ENCODE measurements at regions not wholly inside any gene's neighbourhood (a gene's known extent, or its start where the extent isn't known, plus 50 kb on each side); places are given as distances from the start of the nearest gene placed in this dataset.
"Not testable (repeated sequence)": the region's sequence is repeated elsewhere in the genome, so short reads cannot be mapped to it uniquely, and the experiment has no call there.

- FAIRE-seq: no peak
- H3K9me3 ChIP-seq (ENCODE audit: control insufficient read depth in 2 of 2, insufficient read depth in 1 of 2, low read depth in 1 of 2, low read length in 1 of 2): peaks cover 0 to 3% of the 10 kb centered on the region in 2 donors
- peak in 1 of 2 donors; percentile 49 for DNase-seq
- H3K4me3 ChIP-seq (ENCODE audit: low read depth in 1 of 3, low read length in 3 of 3): no peak overlapping the region
- WGBS, 3 donors: 9 to 50% (median 28%) methylated on average over 3 of the region's 3 CpGs
- no peaks in the 10 kb centered on the region for H3K27me3 ChIP-seq (ENCODE audit: control insufficient read depth in 3 of 3, insufficient read depth in 3 of 3, low read length in 3 of 3)
- peak overlapping the region in 1 of 3 donors; percentile 64 for H3K27ac ChIP-seq (ENCODE audit: low read depth in 1 of 3, low read length in 2 of 3)
- H3K36me3 ChIP-seq (ENCODE audit: control insufficient read depth in 3 of 3, insufficient read depth in 2 of 3, low read depth in 1 of 3, low read length in 3 of 3): no peaks in the 10 kb centered on the region
- no peaks in the 10 kb centered on the region for H3K4me1 ChIP-seq (ENCODE audit: control insufficient read depth in 3 of 3, insufficient read depth in 2 of 3, low read depth in 1 of 3, low read length in 2 of 3)
These were observed 365.5 kb downstream of the ZNF674 start for GRCh38 chrX:46179748-46180147.

DNA sequence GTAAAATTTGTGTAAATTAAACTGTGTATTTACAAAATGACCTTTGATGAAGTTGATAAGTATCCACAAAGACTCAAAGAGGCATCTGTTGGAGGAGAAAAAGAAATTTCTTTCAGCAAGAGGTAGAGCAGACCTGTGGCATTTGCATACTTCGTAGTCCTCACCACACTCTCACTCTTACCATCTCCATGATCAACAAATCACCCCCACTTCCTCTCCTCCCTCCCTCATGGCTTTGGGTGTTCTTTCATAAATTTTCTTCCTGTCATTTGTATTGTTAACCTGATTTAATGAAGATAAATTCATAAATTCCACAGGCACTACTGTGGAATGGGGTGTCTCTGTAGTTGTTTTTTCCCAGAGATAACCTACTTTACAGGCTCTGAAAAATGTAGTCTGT, 366.5 kb downstream of the ZNF674 start:
- 43 to 82% (median 45%) methylated on average over 1 of the region's 1 CpG for WGBS, 3 donors
- H3K4me3 ChIP-seq (ENCODE audit: low read depth in 1 of 3, low read length in 3 of 3): no peak overlapping the region
- H3K27ac ChIP-seq (ENCODE audit: low read depth in 1 of 3, low read length in 2 of 3): no peak overlapping the region
- no peaks in the 10 kb centered on the region for H3K27me3 ChIP-seq (ENCODE audit: control insufficient read depth in 3 of 3, insufficient read depth in 3 of 3, low read length in 3 of 3)
- FAIRE-seq (no peak), DNase-seq (no peak)
- no peaks in the 10 kb centered on the region for H3K4me1 ChIP-seq (ENCODE audit: control insufficient read depth in 3 of 3, insufficient read depth in 2 of 3, low read depth in 1 of 3, low read length in 2 of 3)
- H3K9me3 ChIP-seq (ENCODE audit: control insufficient read depth in 2 of 2, insufficient read depth in 1 of 2, low read depth in 1 of 2, low read length in 1 of 2): peaks cover 0 to 3% of the 10 kb centered on the region in 2 donors
- H3K36me3 ChIP-seq (ENCODE audit: control insufficient read depth in 3 of 3, insufficient read depth in 2 of 3, low read depth in 1 of 3, low read length in 3 of 3): no peaks in the 10 kb centered on the region

DNA sequence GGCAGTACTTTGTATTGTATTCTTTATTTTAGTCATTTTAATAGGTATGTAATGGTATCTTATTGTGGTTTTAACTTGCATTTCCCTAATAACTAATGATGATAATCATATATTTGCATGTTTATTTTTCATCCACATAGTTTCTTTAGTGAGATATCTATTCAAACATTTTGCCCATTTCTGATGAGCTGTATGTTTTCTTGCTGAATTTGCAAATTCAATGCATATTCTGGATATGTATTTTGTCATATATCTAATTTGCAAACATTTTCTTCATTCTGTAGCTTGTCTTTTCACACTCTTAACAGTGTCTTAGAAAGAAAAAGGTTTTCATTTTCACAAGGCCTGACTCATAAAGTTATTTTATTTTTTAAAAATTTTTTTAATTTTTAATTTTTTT, 372.1 kb downstream of the ZNF674 start:
- FAIRE-seq: no peak

DNA sequence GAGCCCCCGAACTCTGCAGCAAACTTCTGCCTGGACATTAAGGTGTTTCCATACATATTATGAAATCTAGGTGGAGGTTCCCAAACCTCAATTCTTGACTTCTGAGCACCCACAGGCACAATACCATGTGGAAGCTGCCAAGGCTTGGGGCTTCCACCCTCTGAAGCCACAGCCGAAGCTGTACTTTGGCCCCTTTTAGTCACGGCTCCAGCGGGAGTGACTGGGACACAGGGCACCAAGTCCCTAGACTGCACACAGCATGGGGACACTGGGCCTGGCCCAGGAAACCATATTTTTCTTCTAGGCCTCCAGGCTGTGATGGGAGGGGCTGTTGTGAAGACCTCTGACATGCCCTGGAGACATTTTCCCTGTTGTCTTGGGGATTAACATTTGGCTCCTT, 373.8 kb downstream of the ZNF674 start:
- H3K36me3 ChIP-seq (ENCODE audit: control insufficient read depth in 3 of 3, insufficient read depth in 2 of 3, low read depth in 1 of 3, low read length in 3 of 3); H3K27ac ChIP-seq (ENCODE audit: low read depth in 1 of 3, low read length in 2 of 3); H3K4me3 ChIP-seq (ENCODE audit: low read depth in 1 of 3, low read length in 3 of 3); H3K9me3 ChIP-seq (ENCODE audit: control insufficient read depth in 2 of 2, insufficient read depth in 1 of 2, low read depth in 1 of 2, low read length in 1 of 2); H3K4me1 ChIP-seq (ENCODE audit: control insufficient read depth in 3 of 3, insufficient read depth in 2 of 3, low read depth in 1 of 3, low read length in 2 of 3); FAIRE-seq; H3K27me3 ChIP-seq (ENCODE audit: control insufficient read depth in 3 of 3, insufficient read depth in 3 of 3, low read length in 3 of 3): not testable (repeated sequence)
- whole genome bisulfite sequencing, 3 donors: 17 to 83% (median 47%) methylated on average over 3 to 4 of the region's 4 CpGs
- DNase-seq: peak in 1 of 2 donors; percentile 67

More for the DNA sequence above, 372.1 kb downstream of the ZNF674 start:
- H3K27ac ChIP-seq (ENCODE audit: low read depth in 1 of 3, low read length in 2 of 3): no peak overlapping the region
- no peaks in the 10 kb centered on the region for H3K36me3 ChIP-seq (ENCODE audit: control insufficient read depth in 3 of 3, insufficient read depth in 2 of 3, low read depth in 1 of 3, low read length in 3 of 3)
- DNase-seq: no peak
- no peaks in the 10 kb centered on the region for H3K9me3 ChIP-seq (ENCODE audit: control insufficient read depth in 2 of 2, insufficient read depth in 1 of 2, low read depth in 1 of 2, low read length in 1 of 2)
- H3K4me1 ChIP-seq (ENCODE audit: control insufficient read depth in 3 of 3, insufficient read depth in 2 of 3, low read depth in 1 of 3, low read length in 2 of 3): no peaks in the 10 kb centered on the region
- no peaks in the 10 kb centered on the region for H3K27me3 ChIP-seq (ENCODE audit: control insufficient read depth in 3 of 3, insufficient read depth in 3 of 3, low read length in 3 of 3)
- no peak overlapping the region for H3K4me3 ChIP-seq (ENCODE audit: low read depth in 1 of 3, low read length in 3 of 3)

GRCh38 chrX:46169808-46170207, 375.4 kb downstream of the ZNF674 start:
- FAIRE-seq (no peak), DNase-seq (no peak)
- Histone ChIP-seq H3K4me3 (ENCODE audit: low read depth in 1 of 3, low read length in 3 of 3) (no peak overlapping the region), H3K27ac (ENCODE audit: low read depth in 1 of 3, low read length in 2 of 3) (no peak overlapping the region), H3K36me3 (ENCODE audit: control insufficient read depth in 3 of 3, insufficient read depth in 2 of 3, low read depth in 1 of 3, low read length in 3 of 3) (no peaks in the 10 kb centered on the region), H3K9me3 (ENCODE audit: control insufficient read depth in 2 of 2, insufficient read depth in 1 of 2, low read depth in 1 of 2, low read length in 1 of 2) (no peaks in the 10 kb centered on the region), H3K4me1 (ENCODE audit: control insufficient read depth in 3 of 3, insufficient read depth in 2 of 3, low read depth in 1 of 3, low read length in 2 of 3) (no peaks in the 10 kb centered on the region), H3K27me3 (ENCODE audit: control insufficient read depth in 3 of 3, insufficient read depth in 3 of 3, low read length in 3 of 3) (no peaks in the 10 kb centered on the region)
- WGBS, 3 donors: 73 to 85% (median 82%) methylated on average over 3 of the region's 3 CpGs

DNA sequence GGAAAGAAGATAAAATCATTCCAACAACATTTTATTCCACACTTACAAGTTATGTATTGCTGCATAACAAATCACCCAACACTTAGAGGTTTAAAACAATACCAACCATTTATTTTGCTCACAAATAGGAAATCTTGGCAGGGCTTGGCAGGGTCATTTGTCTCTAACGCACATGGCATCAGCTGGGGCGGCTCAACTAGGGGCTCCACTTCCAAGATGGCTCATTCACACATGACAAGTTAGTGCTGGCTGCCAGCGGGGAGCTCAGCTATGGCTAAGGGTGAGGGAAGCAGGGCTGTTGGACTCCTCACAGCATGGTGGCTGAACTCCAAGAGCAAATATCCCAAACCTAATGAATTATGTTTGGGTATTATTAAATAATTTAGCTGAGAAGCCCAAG, 377.0 kb downstream of the ZNF674 start:
- DNase-seq (no peak), FAIRE-seq (no peak)
- Histone ChIP-seq H3K27me3 (ENCODE audit: control insufficient read depth in 3 of 3, insufficient read depth in 3 of 3, low read length in 3 of 3) (no peaks in the 10 kb centered on the region), H3K4me1 (ENCODE audit: control insufficient read depth in 3 of 3, insufficient read depth in 2 of 3, low read depth in 1 of 3, low read length in 2 of 3) (no peaks in the 10 kb centered on the region), H3K4me3 (ENCODE audit: low read depth in 1 of 3, low read length in 3 of 3) (no peak overlapping the region), H3K9me3 (ENCODE audit: control insufficient read depth in 2 of 2, insufficient read depth in 1 of 2, low read depth in 1 of 2, low read length in 1 of 2) (no peaks in the 10 kb centered on the region), H3K36me3 (ENCODE audit: control insufficient read depth in 3 of 3, insufficient read depth in 2 of 3, low read depth in 1 of 3, low read length in 3 of 3) (no peaks in the 10 kb centered on the region), H3K27ac (ENCODE audit: low read depth in 1 of 3, low read length in 2 of 3) (no peak overlapping the region)
- 68 to 85% (median 84%) methylated on average over 3 of the region's 3 CpGs for WGBS, 3 donors

GRCh38 chrX:46165866-46166265, 379.4 kb downstream of the ZNF674 start:
- Histone ChIP-seq H3K4me3 (ENCODE audit: low read depth in 1 of 3, low read length in 3 of 3) (no peak overlapping the region), H3K27ac (ENCODE audit: low read depth in 1 of 3, low read length in 2 of 3) (no peak overlapping the region), H3K4me1 (ENCODE audit: control insufficient read depth in 3 of 3, insufficient read depth in 2 of 3, low read depth in 1 of 3, low read length in 2 of 3) (no peaks in the 10 kb centered on the region), H3K36me3 (ENCODE audit: control insufficient read depth in 3 of 3, insufficient read depth in 2 of 3, low read depth in 1 of 3, low read length in 3 of 3) (no peaks in the 10 kb centered on the region), H3K9me3 (ENCODE audit: control insufficient read depth in 2 of 2, insufficient read depth in 1 of 2, low read depth in 1 of 2, low read length in 1 of 2) (no peaks in the 10 kb centered on the region), H3K27me3 (ENCODE audit: control insufficient read depth in 3 of 3, insufficient read depth in 3 of 3, low read length in 3 of 3) (no peaks in the 10 kb centered on the region)
- WGBS, 3 donors: 80 to 91% (median 84%) methylated on average over 3 of the region's 3 CpGs
- FAIRE-seq (no peak), DNase-seq (no peak)

DNA sequence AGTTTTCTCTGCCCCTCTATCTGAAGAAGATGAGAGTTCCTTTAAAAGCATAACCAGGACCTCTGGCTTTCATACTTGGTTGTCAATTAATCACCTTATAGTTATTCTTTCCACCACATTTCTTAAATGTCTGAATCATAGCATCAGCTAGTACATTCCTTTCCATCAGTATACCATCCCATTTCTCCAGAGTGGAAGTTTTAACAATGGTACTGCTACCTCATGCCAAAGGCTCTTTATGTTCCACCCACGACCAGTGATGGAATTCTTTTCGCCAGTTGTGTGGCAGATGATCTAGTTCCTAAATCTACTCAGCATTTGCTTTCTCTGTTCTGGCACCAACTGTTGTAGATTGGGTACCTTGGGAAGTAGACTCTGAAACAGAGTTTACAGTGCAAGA, 379.8 kb downstream of the ZNF674 start:
- no peaks in the 10 kb centered on the region for H3K27me3 ChIP-seq (ENCODE audit: control insufficient read depth in 3 of 3, insufficient read depth in 3 of 3, low read length in 3 of 3)
- no peaks in the 10 kb centered on the region for H3K9me3 ChIP-seq (ENCODE audit: control insufficient read depth in 2 of 2, insufficient read depth in 1 of 2, low read depth in 1 of 2, low read length in 1 of 2)
- no peak overlapping the region for H3K27ac ChIP-seq (ENCODE audit: low read depth in 1 of 3, low read length in 2 of 3)
- no peak for FAIRE-seq
- H3K36me3 ChIP-seq (ENCODE audit: control insufficient read depth in 3 of 3, insufficient read depth in 2 of 3, low read depth in 1 of 3, low read length in 3 of 3): no peaks in the 10 kb centered on the region
- no peak for DNase-seq
- H3K4me3 ChIP-seq (ENCODE audit: low read depth in 1 of 3, low read length in 3 of 3): no peak overlapping the region
- no peaks in the 10 kb centered on the region for H3K4me1 ChIP-seq (ENCODE audit: control insufficient read depth in 3 of 3, insufficient read depth in 2 of 3, low read depth in 1 of 3, low read length in 2 of 3)
- WGBS, 3 donors: 75 to 82% (median 80%) methylated on average over 2 of the region's 2 CpGs

- no peak overlapping the region for H3K4me3 ChIP-seq (ENCODE audit: low read depth in 1 of 3, low read length in 3 of 3)
- no peak for FAIRE-seq
- WGBS, 3 donors: 63 to 76% (median 73%) methylated on average over 2 of the region's 2 CpGs
These were observed 392.5 kb downstream of the ZNF674 start for GRCh38 chrX:46152756-46153155.

More at GRCh38 chrX:46152756-46153155, 392.5 kb downstream of the ZNF674 start:
- Histone ChIP-seq H3K9me3 (ENCODE audit: control insufficient read depth in 2 of 2, insufficient read depth in 1 of 2, low read depth in 1 of 2, low read length in 1 of 2) (no peaks in the 10 kb centered on the region), H3K27ac (ENCODE audit: low read depth in 1 of 3, low read length in 2 of 3) (no peak overlapping the region), H3K27me3 (ENCODE audit: control insufficient read depth in 3 of 3, insufficient read depth in 3 of 3, low read length in 3 of 3) (no peaks in the 10 kb centered on the region), H3K4me1 (ENCODE audit: control insufficient read depth in 3 of 3, insufficient read depth in 2 of 3, low read depth in 1 of 3, low read length in 2 of 3) (no peaks in the 10 kb centered on the region), H3K36me3 (ENCODE audit: control insufficient read depth in 3 of 3, insufficient read depth in 2 of 3, low read depth in 1 of 3, low read length in 3 of 3) (no peaks in the 10 kb centered on the region)
- DNase-seq: no peak
